ENCODE measurements at regions not wholly inside any gene's neighbourhood (a gene's known extent, or its start where the extent isn't known, plus 50 kb on each side); places are given as distances from the start of the nearest gene placed in this dataset.

DNA sequence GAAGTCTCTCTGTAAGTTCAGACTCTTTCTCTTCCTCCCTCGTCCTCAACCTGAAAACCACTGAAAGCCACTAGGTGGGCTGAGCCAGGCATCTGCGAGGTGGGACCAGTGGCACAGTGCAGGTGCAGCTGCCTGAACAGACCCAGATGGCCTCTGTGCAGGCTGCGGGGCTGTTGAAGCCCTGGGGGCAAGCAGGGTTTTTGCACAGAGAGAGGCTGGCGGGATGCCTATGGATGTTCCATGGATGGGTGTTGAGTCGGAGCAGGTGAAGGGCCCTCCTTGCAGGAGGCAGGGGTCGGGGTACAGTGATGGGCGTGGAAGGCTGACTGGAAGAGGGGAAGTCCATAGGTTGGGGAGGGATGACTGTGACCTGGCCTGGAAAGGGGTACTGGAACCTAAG lies 350.2 kb upstream of the FAT1 start:
- TF ChIP-seq, protein P1, sequence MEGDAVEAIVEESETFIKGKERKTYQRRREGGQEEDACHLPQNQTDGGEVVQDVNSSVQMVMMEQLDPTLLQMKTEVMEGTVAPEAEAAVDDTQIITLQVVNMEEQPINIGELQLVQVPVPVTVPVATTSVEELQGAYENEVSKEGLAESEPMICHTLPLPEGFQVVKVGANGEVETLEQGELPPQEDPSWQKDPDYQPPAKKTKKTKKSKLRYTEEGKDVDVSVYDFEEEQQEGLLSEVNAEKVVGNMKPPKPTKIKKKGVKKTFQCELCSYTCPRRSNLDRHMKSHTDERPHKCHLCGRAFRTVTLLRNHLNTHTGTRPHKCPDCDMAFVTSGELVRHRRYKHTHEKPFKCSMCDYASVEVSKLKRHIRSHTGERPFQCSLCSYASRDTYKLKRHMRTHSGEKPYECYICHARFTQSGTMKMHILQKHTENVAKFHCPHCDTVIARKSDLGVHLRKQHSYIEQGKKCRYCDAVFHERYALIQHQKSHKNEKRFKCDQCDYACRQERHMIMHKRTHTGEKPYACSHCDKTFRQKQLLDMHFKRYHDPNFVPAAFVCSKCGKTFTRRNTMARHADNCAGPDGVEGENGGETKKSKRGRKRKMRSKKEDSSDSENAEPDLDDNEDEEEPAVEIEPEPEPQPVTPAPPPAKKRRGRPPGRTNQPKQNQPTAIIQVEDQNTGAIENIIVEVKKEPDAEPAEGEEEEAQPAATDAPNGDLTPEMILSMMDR (IDR thresholded peaks at IDR 0.05) = no peak
- no peak for TF ChIP-seq POLR2A (IDR thresholded peaks at IDR 0.05)
- TF ChIP-seq POLR2AphosphoS5 (IDR thresholded peaks at IDR 0.05) = no peak

All from transverse colon (tissue), 4 donors.